GM23248 (cell line): ENCODE measurements at regions not wholly inside any gene's neighbourhood (a gene's known extent, or its start where the extent isn't known, plus 50 kb on each side); places are given as distances from the start of the nearest gene placed in this dataset.

Experiments used
- DNase-seq: peaks from one replicate; pipeline ENCODE4 v3.0.0-alpha.2; 2015
- H2AFZ ChIP-seq: fragments of 200-600 bp; sonication (generic); 2 replicates; pipeline ENCODE4 v1.6.1; 2016; ENCODE audit warnings: antibody characterized with exemption
- H3F3A ChIP-seq: fragments of 200-600 bp; sonication (generic); 2 replicates; pipeline ENCODE4 v1.6.1; 2016; ENCODE audit warnings: mild to moderate bottlenecking, antibody characterized with exemption, mixed run types; ENCODE audit not compliant: insufficient read depth
- H3K27ac ChIP-seq: fragments of 200-600 bp; sonication (generic); 2 replicates; pipeline ENCODE4 v1.5.1; 2016; ENCODE audit warnings: mild to moderate bottlenecking
- H3K27me3 ChIP-seq: fragments of 200-600 bp; sonication (generic); replicated peaks from 2 replicates; pipeline ENCODE4 v1.6.1; 2016; ENCODE audit warnings: mild to moderate bottlenecking; ENCODE audit not compliant: insufficient read depth
- H3K36me3 ChIP-seq: fragments of 200-600 bp; sonication (generic); 2 replicates; pipeline ENCODE4 v1.6.1; 2016; ENCODE audit warnings: low read depth, mild to moderate bottlenecking
- H3K4me1 ChIP-seq: fragments of 200-600 bp; sonication (generic); 2 replicates; pipeline ENCODE4 v1.6.1; 2016; ENCODE audit warnings: mild to moderate bottlenecking; ENCODE audit not compliant: insufficient read depth
- H3K4me2 ChIP-seq: fragments of 200-600 bp; sonication (generic); one replicate; pipeline ENCODE4 v1.6.1; 2016; ENCODE audit warnings: mild to moderate bottlenecking; ENCODE audit not compliant: unreplicated experiment
- H3K4me3 ChIP-seq: fragments of 200-600 bp; sonication (generic); 2 replicates; pipeline ENCODE4 v1.5.1; 2016; ENCODE audit warnings: mild to moderate bottlenecking
- H3K79me2 ChIP-seq: fragments of 200-600 bp; sonication (generic); 2 replicates; pipeline ENCODE4 v1.6.1; 2016; ENCODE audit warnings: mild to moderate bottlenecking; ENCODE audit not compliant: insufficient read depth
- H3K9ac ChIP-seq: fragments of 200-600 bp; sonication (generic); 2 replicates; pipeline ENCODE4 v1.6.1; 2016; ENCODE audit warnings: mild to moderate bottlenecking
- H3K9me2 ChIP-seq: fragments of 200-600 bp; sonication (generic); 2 replicates; pipeline ENCODE4 v1.6.1; 2016; ENCODE audit warnings: mixed run types, mild to moderate bottlenecking, moderate library complexity; ENCODE audit not compliant: insufficient read depth
- H3K9me3 ChIP-seq: fragments of 200-600 bp; sonication (generic); one replicate; pipeline ENCODE4 v1.6.1; 2017; ENCODE audit warnings: low read depth
- H4K20me1 ChIP-seq: fragments of 200-600 bp; sonication (generic); 2 replicates; pipeline ENCODE4 v1.6.0; 2016; ENCODE audit not compliant: insufficient read depth
- EZH2 ChIP-seq: fragments of 200-600 bp; sonication (generic); IDR thresholded peaks from 2 replicates; pipeline ENCODE4 v1.6.1; 2018; ENCODE audit warnings: antibody characterized with exemption, mild to moderate bottlenecking; ENCODE audit not compliant: insufficient read depth, poor library complexity, severe bottlenecking
- EZH2phosphoT487 ChIP-seq: fragments of 200-600 bp; sonication (generic); IDR thresholded peaks from 2 replicates; pipeline ENCODE4 v1.6.1; 2018; ENCODE audit warnings: antibody characterized with exemption, moderate library complexity, mild to moderate bottlenecking, low read depth; ENCODE audit not compliant: insufficient read depth
- WGBS, 2 experiments: methylation state at CpG; one replicate each; pipeline ENCODE4 v1.1.6; 2015 to 2017; ENCODE audit warnings: low lambda C conversion rate in 2 of 2, low coverage in 1 of 2; ENCODE audit errors: missing lambda C conversion rate in 2 of 2; 5-methylcytosine and 5-hydroxymethylcytosine counted together
- in situ Hi-C: fragments of 300-500 bp; cut with MboI; formaldehyde crosslinking; loops from 2 replicates; pipeline ENCODE4 v1.15.0; 2020

GRCh38 chr2:217398860-217399259 lies 539.0 kb upstream of the TNP1 start:
- Histone ChIP-seq H3K27ac (peak overlapping the region; percentile 22; the same call in 1 of the 2 replicates), H3K4me2 (peak overlapping the region; percentile 45), H3K79me2 (no peaks in the 10 kb centered on the region), H3K4me3 (no peak overlapping the region), H2AFZ (peak overlapping the region; percentile 46; the same call in 1 of the 2 replicates), H3K9ac (no peak overlapping the region), H3K9me2 (no peaks in the 10 kb centered on the region), H3K4me1 (peaks cover 46% of the 10 kb centered on the region), H4K20me1 (no peaks in the 10 kb centered on the region), H3K36me3 (no peaks in the 10 kb centered on the region), H3K9me3 (no peaks in the 10 kb centered on the region), H3K27me3 (no peaks in the 10 kb centered on the region), H3F3A (peaks cover 32% of the 10 kb centered on the region)
- in situ Hi-C loops = no loop called here
- WGBS, 2 experiments = 93 to 98% methylated on average over 9 of the region's 9 CpGs
- DNase-seq = no peak
- TF ChIP-seq EZH2 (no peak), EZH2phosphoT487 (no peak)

DNA sequence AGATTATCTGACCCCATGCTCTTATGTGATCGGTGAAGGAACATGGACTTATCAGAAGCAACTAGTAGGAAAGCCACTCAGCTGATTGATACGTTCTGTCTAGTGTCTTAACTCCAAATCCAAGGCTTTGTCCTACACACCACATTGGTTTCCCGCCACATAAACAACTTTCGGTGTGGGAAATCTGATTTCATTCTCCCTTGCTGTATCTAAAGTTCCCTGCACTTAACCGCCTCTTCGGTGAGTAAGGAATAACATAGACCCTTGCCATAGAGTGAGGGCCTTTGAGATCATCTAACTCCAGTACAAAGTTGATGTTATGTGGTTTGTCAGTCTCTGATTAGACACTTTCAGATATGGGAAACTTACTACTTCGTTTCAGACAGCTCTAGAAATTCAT lies 538.2 kb upstream of the TNP1 start:
- H3K79me2 ChIP-seq = no peaks in the 10 kb centered on the region
- no peaks in the 10 kb centered on the region for H3K9me3 ChIP-seq
- no peaks in the 10 kb centered on the region for H3K9me2 ChIP-seq
- no peaks in the 10 kb centered on the region for H4K20me1 ChIP-seq
- TF ChIP-seq EZH2phosphoT487 = no peak
- TF ChIP-seq EZH2 = no peak
- no peaks in the 10 kb centered on the region for H3K27me3 ChIP-seq
- no peak overlapping the region for H2AFZ ChIP-seq
- no peak overlapping the region for H3K27ac ChIP-seq
- H3K36me3 ChIP-seq = no peaks in the 10 kb centered on the region
- no peak overlapping the region for H3K4me3 ChIP-seq
- H3K4me2 ChIP-seq = no peak overlapping the region
- peaks cover 37% of the 10 kb centered on the region for H3F3A ChIP-seq
- WGBS, 2 experiments = 95 to 98% methylated on average over 7 of the region's 7 CpGs
- H3K9ac ChIP-seq = no peak overlapping the region
- H3K4me1 ChIP-seq = peaks cover 53% of the 10 kb centered on the region
- in situ Hi-C loops = no loop called here
- DNase-seq = no peak

DNA sequence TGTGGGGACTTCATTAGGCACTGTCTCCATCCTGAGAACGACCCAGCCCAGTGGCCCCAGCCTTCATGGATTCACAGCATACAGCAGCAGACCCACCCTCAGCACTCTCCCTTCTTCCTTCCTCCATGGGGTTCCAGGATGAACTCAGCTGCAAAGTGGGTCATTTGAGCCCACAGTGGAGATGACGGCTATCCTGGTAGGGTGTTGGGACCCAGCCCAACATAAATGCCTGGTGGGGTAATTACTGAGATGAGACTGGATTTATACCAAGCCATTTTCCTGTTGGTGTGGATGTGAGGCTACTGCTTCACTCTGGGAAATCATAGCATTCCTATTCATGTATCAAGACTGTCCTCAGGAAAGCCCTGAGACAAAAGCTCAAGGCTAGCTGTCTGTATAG lies 536.7 kb upstream of the TNP1 start:
- H3K27ac ChIP-seq = peak overlapping the region; percentile 70
- H2AFZ ChIP-seq = 0 out of 2 replicates have a peak overlapping the region, but pooled peaks have one; percentile 15
- H3K4me1 ChIP-seq = peaks cover 61% of the 10 kb centered on the region
- peaks cover 46% of the 10 kb centered on the region for H3F3A ChIP-seq
- no peaks in the 10 kb centered on the region for H3K36me3 ChIP-seq
- H3K4me2 ChIP-seq = peak overlapping the region; percentile 49
- TF ChIP-seq EZH2phosphoT487 (no peak), EZH2 (no peak)
- H3K9me3 ChIP-seq = no peaks in the 10 kb centered on the region
- no peak overlapping the region for H3K4me3 ChIP-seq
- H3K27me3 ChIP-seq = no peaks in the 10 kb centered on the region
- WGBS, 2 experiments = 5 to 20% methylated on average over 2 of the region's 2 CpGs
- in situ Hi-C loops = no loop called here
- no peaks in the 10 kb centered on the region for H3K79me2 ChIP-seq
- no peaks in the 10 kb centered on the region for H3K9me2 ChIP-seq
- H3K9ac ChIP-seq = no peak overlapping the region
- no peaks in the 10 kb centered on the region for H4K20me1 ChIP-seq
- peak; percentile 36 for DNase-seq

DNA sequence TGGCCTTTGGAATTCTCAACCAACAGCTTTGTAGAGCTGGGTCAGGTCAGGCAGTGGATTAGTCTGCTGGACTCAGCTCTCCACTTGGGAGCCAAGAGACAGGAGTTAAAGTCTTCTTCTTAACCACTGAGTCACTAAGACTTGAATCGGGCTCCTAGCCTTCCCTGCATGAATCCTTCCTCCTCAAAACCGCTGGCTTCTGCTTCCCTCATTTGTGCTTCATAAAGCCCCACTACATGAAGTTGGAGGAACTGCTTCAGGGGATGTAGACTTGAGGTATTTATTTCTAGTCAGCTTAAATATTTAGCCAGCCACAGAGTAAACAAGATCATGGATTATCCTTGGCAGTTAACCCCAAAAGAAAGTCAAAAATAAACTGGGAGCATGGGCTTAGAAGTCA lies 536.3 kb upstream of the TNP1 start:
- WGBS, 2 experiments = 0 to 4% methylated on average over 2 of the region's 2 CpGs
- Histone ChIP-seq H4K20me1 (no peaks in the 10 kb centered on the region), H3K27me3 (no peaks in the 10 kb centered on the region), H3K4me2 (peak overlapping the region; percentile 49), H3K4me3 (no peak overlapping the region), H3K9me2 (no peaks in the 10 kb centered on the region), H2AFZ (0 out of 2 replicates have a peak overlapping the region, but pooled peaks have one; percentile 15), H3K9me3 (no peaks in the 10 kb centered on the region), H3F3A (peaks cover 46% of the 10 kb centered on the region), H3K27ac (peak overlapping the region; percentile 70), H3K4me1 (peaks cover 61% of the 10 kb centered on the region), H3K36me3 (no peaks in the 10 kb centered on the region), H3K9ac (no peak overlapping the region), H3K79me2 (no peaks in the 10 kb centered on the region)
- in situ Hi-C loops = no loop called here
- no peak for TF ChIP-seq EZH2
- no peak for TF ChIP-seq EZH2phosphoT487
- DNase-seq = peak; percentile 85
